ENCODE measurements at regions not wholly inside any gene's neighbourhood (a gene's known extent, or its start where the extent isn't known, plus 50 kb on each side); places are given as distances from the start of the nearest gene placed in this dataset.
"Not testable (repeated sequence)": the region's sequence is repeated elsewhere in the genome, so short reads cannot be mapped to it uniquely, and the experiment has no call there.

- DNase-seq (ENCODE audit: low spot score), result no peak
Measured at GRCh38 chr1:66460776-66461175, 73.2 kb upstream of the SGIP1 start.

GRCh38 chr1:66462313-66462712 lies 71.6 kb upstream of the SGIP1 start:
- DNase-seq (ENCODE audit: low spot score), result no peak

GRCh38 chr1:66464351-66464750 lies 69.6 kb upstream of the SGIP1 start:
- no peak for DNase-seq (ENCODE audit: low spot score)

- no peak for DNase-seq (ENCODE audit: low spot score)
Measured at GRCh38 chr1:66464802-66465201, 69.2 kb upstream of the SGIP1 start.

GRCh38 chr1:66466695-66467094 lies 67.3 kb upstream of the SGIP1 start:
- DNase-seq (ENCODE audit: low spot score), result not testable (repeated sequence)

- DNase-seq (ENCODE audit: low spot score), result no peak
Measured at GRCh38 chr1:66468722-66469121, 65.2 kb upstream of the SGIP1 start.

- no peak for DNase-seq (ENCODE audit: low spot score)
Measured at GRCh38 chr1:66475940-66476339, 58.0 kb upstream of the SGIP1 start.

- no peak for DNase-seq (ENCODE audit: low spot score)
Measured at GRCh38 chr1:66476774-66477173, 57.2 kb upstream of the SGIP1 start.

- DNase-seq (ENCODE audit: low spot score), result no peak
Measured at GRCh38 chr1:66478116-66478515, 55.8 kb upstream of the SGIP1 start.

- DNase-seq (ENCODE audit: low spot score), result no peak
Measured at GRCh38 chr1:66480162-66480561, 53.8 kb upstream of the SGIP1 start.

- DNase-seq (ENCODE audit: low spot score), result not testable (repeated sequence)
Measured at GRCh38 chr1:66481215-66481614, 52.7 kb upstream of the SGIP1 start.

Data from mucosa of gallbladder (tissue), 1 donor.